ENCODE measurements at regions not wholly inside any gene's neighbourhood (a gene's known extent, or its start where the extent isn't known, plus 50 kb on each side); places are given as distances from the start of the nearest gene placed in this dataset.

- no peak for DNase-seq (ENCODE audit: low spot score)
- no peaks in the 10 kb centered on the region for H3K4me1 ChIP-seq
Observed at GRCh38 chr2:108124736-108125495, 114.9 kb upstream of the SULT1C3 start.

GRCh38 chr2:108125581-108125980 is 114.2 kb upstream of the SULT1C3 start:
- no peak overlapping the region for H3K27ac ChIP-seq
- H3K36me3 ChIP-seq: no peaks in the 10 kb centered on the region
- no peak for DNase-seq (ENCODE audit: low spot score)
- TF ChIP-seq CTCF (IDR thresholded peaks at IDR 0.05): no peak
- no peaks in the 10 kb centered on the region for H3K4me1 ChIP-seq
- no peak overlapping the region for H3K4me3 ChIP-seq
- no peaks in the 10 kb centered on the region for H3K9me3 ChIP-seq
- no peaks in the 10 kb centered on the region for H3K27me3 ChIP-seq

More at GRCh38 chr2:108124736-108125495, 114.9 kb upstream of the SULT1C3 start:
- Histone ChIP-seq H3K4me3 (no peak overlapping the region), H3K9me3 (no peaks in the 10 kb centered on the region), H3K27ac (no peak overlapping the region), H3K27me3 (no peaks in the 10 kb centered on the region), H3K36me3 (no peaks in the 10 kb centered on the region)
- no peak for TF ChIP-seq CTCF (IDR thresholded peaks at IDR 0.05)

- no peaks in the 10 kb centered on the region for H3K27me3 ChIP-seq
- TF ChIP-seq CTCF (IDR thresholded peaks at IDR 0.05): no peak
- no peaks in the 10 kb centered on the region for H3K36me3 ChIP-seq
- H3K4me3 ChIP-seq: no peak overlapping the region
- no peaks in the 10 kb centered on the region for H3K4me1 ChIP-seq
- no peak for DNase-seq (ENCODE audit: low spot score)
- no peak overlapping the region for H3K27ac ChIP-seq
- no peaks in the 10 kb centered on the region for H3K9me3 ChIP-seq
Observed at GRCh38 chr2:108128249-108128648, 111.5 kb upstream of the SULT1C3 start.

GRCh38 chr2:108129636-108130035 is 110.1 kb upstream of the SULT1C3 start:
- no peak overlapping the region for H3K27ac ChIP-seq
- no peaks in the 10 kb centered on the region for H3K36me3 ChIP-seq
- no peaks in the 10 kb centered on the region for H3K4me1 ChIP-seq
- TF ChIP-seq CTCF (IDR thresholded peaks at IDR 0.05): no peak
- no peak overlapping the region for H3K4me3 ChIP-seq
- no peak for DNase-seq (ENCODE audit: low spot score)
- H3K9me3 ChIP-seq: no peaks in the 10 kb centered on the region
- no peaks in the 10 kb centered on the region for H3K27me3 ChIP-seq

GRCh38 chr2:108133457-108133856 is 106.3 kb upstream of the SULT1C3 start:
- no peaks in the 10 kb centered on the region for H3K36me3 ChIP-seq
- DNase-seq (ENCODE audit: low spot score): no peak
- no peak for TF ChIP-seq CTCF (IDR thresholded peaks at IDR 0.05)

GRCh38 chr2:108139521-108139920 is 100.2 kb upstream of the SULT1C3 start:
- H3K4me1 ChIP-seq: no peaks in the 10 kb centered on the region
- H3K27me3 ChIP-seq: no peaks in the 10 kb centered on the region
- H3K9me3 ChIP-seq: no peaks in the 10 kb centered on the region
- no peaks in the 10 kb centered on the region for H3K36me3 ChIP-seq
- no peak for TF ChIP-seq CTCF (IDR thresholded peaks at IDR 0.05)
- no peak for DNase-seq (ENCODE audit: low spot score)
- H3K4me3 ChIP-seq: no peak overlapping the region
- no peak overlapping the region for H3K27ac ChIP-seq

More at GRCh38 chr2:108133457-108133856, 106.3 kb upstream of the SULT1C3 start:
- Histone ChIP-seq H3K27ac (no peak overlapping the region), H3K9me3 (no peaks in the 10 kb centered on the region), H3K27me3 (no peaks in the 10 kb centered on the region), H3K4me1 (no peaks in the 10 kb centered on the region), H3K4me3 (no peak overlapping the region)

Measured in right atrium auricular region (tissue), 2 donors.